ENCODE measurements at regions not wholly inside any gene's neighbourhood (a gene's known extent, or its start where the extent isn't known, plus 50 kb on each side); places are given as distances from the start of the nearest gene placed in this dataset.

DNA sequence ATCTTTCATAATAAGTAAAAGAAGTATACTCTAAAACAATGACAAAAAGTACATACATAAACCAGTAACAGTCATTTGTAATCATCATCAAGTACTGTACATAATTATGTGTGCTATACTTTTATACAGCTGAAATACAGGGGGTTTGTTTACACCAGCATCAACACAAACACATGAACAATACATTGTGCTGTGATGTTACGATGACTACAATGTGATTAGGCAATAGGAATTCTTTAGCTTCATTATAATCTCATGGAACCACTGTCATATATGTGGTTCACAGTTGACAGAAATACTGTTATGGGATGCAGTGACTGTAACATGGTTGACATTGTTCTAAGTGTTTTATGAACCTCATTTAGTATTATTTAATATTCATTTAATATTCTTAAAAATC is 914.4 kb upstream of the TENM4 start:
- intact Hi-C loops (cut with micrococcal nuclease): no loop called here
- no peaks in the 10 kb centered on the region for H3K27me3 ChIP-seq (ENCODE audit: control insufficient read depth in 2 of 2, insufficient read depth in 2 of 2, low read length in 2 of 2)
- H3K4me2 ChIP-seq (ENCODE audit: insufficient read depth, low read length): no peak overlapping the region
- TF ChIP-seq GATA2 (IDR thresholded peaks at IDR 0.05; ENCODE audit: insufficient read depth, insufficient read length, low read depth, low read length) (no peak), JUN (IDR thresholded peaks at IDR 0.05; ENCODE audit: borderline replicate concordance, insufficient read depth, insufficient read length, low read depth) (no peak), MYC (IDR thresholded peaks at IDR 0.05; ENCODE audit: low read depth, low read length) (no peak), POLR2A (IDR thresholded peaks at IDR 0.05; ENCODE audit: low read depth, low read length) (no peak), EZH2 (IDR thresholded peaks at IDR 0.05; ENCODE audit: borderline replicate concordance, low read depth, low read length, severe bottlenecking) (no peak), POLR2AphosphoS5 (IDR thresholded peaks at IDR 0.05; ENCODE audit: insufficient read depth, low read depth, low read length) (no peak), FOS (IDR thresholded peaks at IDR 0.05; ENCODE audit: borderline replicate concordance, insufficient read depth, low read length) (no peak)
- TF ChIP-seq, protein P1, sequence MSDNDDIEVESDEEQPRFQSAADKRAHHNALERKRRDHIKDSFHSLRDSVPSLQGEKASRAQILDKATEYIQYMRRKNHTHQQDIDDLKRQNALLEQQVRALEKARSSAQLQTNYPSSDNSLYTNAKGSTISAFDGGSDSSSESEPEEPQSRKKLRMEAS (IDR thresholded peaks at IDR 0.05; ENCODE audit: insufficient read depth, insufficient read length): no peak
- TF ChIP-seq, protein P2, sequence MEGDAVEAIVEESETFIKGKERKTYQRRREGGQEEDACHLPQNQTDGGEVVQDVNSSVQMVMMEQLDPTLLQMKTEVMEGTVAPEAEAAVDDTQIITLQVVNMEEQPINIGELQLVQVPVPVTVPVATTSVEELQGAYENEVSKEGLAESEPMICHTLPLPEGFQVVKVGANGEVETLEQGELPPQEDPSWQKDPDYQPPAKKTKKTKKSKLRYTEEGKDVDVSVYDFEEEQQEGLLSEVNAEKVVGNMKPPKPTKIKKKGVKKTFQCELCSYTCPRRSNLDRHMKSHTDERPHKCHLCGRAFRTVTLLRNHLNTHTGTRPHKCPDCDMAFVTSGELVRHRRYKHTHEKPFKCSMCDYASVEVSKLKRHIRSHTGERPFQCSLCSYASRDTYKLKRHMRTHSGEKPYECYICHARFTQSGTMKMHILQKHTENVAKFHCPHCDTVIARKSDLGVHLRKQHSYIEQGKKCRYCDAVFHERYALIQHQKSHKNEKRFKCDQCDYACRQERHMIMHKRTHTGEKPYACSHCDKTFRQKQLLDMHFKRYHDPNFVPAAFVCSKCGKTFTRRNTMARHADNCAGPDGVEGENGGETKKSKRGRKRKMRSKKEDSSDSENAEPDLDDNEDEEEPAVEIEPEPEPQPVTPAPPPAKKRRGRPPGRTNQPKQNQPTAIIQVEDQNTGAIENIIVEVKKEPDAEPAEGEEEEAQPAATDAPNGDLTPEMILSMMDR (IDR thresholded peaks at IDR 0.05; ENCODE audit: extremely low read depth in 1 of 2, insufficient read depth in 1 of 2, low read depth in 1 of 2, low read length in 2 of 2): no peak
- no peaks in the 10 kb centered on the region for H3K79me2 ChIP-seq (ENCODE audit: control insufficient read depth, insufficient read depth, low read length)
- no peak overlapping the region for H2AFZ ChIP-seq (ENCODE audit: low read depth, low read length)
- FAIRE-seq (no peak), DNase-seq (ENCODE audit: low read depth, low spot score) (no peak)
- POLR2A ChIA-PET: interaction anchor here (0.6 kb wide), 1 partner anchor 1914 kb away, joined by 3 read pairs; no protein-coding TSS in a partner anchor
- no peaks in the 10 kb centered on the region for H3K9me1 ChIP-seq (replicated peaks; ENCODE audit: control insufficient read depth, extremely low read depth, insufficient read depth, low read length)
- dilution Hi-C loops (cut with MboI; ENCODE audit: extremely low pct_ligation_motif_present, low sequenced_read_pairs): no loop called here
- peaks cover 7% of the 10 kb centered on the region for H3K4me1 ChIP-seq (ENCODE audit: control insufficient read depth, extremely low read depth, insufficient read depth, low read length)
- no TSS peak for BruUV-seq (replicated peaks)
- H3K27ac ChIP-seq (ENCODE audit: insufficient read depth, low read depth, low read length): no peak overlapping the region
- no peak overlapping the region for H3K4me3 ChIP-seq (replicated peaks in 1 of 3; ENCODE audit: insufficient read depth in 1 of 3, low read depth in 1 of 3, low read length in 3 of 3)
- no peaks in the 10 kb centered on the region for H3K36me3 ChIP-seq (ENCODE audit: control insufficient read depth in 2 of 2, extremely low read depth in 1 of 2, insufficient read depth in 2 of 2, low read length in 2 of 2)
- CTCF ChIA-PET: no interaction called here
- H3K9ac ChIP-seq (replicated peaks; ENCODE audit: extremely low read depth, insufficient read depth, low read length): no peak overlapping the region
- no peaks in the 10 kb centered on the region for H4K20me1 ChIP-seq (replicated peaks; ENCODE audit: control insufficient read depth, extremely low read depth, insufficient read depth, low read length)
- H3K9me3 ChIP-seq (replicated peaks; ENCODE audit: control insufficient read depth, insufficient read depth, low read length): no peaks in the 10 kb centered on the region
